GM19238 (cell line): ENCODE measurements at regions not wholly inside any gene's neighbourhood (a gene's known extent, or its start where the extent isn't known, plus 50 kb on each side); places are given as distances from the start of the nearest gene placed in this dataset.
A peak's percentile ranks its signal among the peaks of the same experiment; 100 is the strongest.
"Not testable (repeated sequence)": the region's sequence is repeated elsewhere in the genome, so short reads cannot be mapped to it uniquely, and the experiment has no call there.

Source experiments
- DNase-seq: peaks from one replicate; pipeline ENCODE4 v3.0.0; 2011; ENCODE audit warnings: low spot score; ENCODE audit not compliant: insufficient read length

- no peak for DNase-seq
These were observed 169.3 kb upstream of the BET1 start for GRCh38 chr7:94173436-94173835.

DNA sequence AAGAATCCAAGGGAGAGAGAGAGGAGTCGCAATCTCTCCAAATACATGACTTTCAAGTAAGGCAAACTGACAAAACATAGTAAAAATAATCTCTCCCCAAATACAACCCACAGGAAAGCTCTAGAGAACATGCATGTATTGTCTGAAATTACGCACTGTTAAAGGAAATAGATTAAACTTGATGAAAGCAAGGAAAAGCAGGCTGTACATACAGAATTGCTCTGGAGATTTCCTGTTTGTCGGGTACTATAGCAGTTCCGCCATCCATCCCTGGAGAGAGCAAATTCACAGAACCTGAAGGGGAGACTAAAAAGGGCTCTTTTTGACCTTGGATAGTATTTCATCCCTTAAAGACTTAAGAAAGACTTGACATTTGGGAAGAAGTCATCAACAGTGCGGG, 170.2 kb upstream of the BET1 start:
- DNase-seq: no peak

DNA sequence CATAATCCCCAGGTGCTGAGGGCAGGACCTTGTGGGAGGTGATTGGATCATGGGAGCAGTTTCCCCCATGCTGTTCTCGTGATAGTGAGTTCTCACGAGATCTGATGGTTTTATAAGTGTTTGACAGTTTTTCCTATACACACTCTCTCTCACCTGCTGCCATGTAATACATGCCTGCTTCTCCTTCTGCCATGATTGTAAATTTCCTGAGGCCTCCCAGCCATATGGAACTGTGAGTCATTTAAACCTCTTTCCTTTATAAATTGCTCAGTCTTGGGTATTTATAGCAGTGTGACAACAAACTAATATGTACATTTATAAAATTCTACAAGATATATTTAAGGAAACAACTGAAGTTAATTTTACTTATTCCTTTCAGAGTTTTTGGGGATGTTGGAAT, 170.8 kb upstream of the BET1 start:
- DNase-seq: no peak

- no peak for DNase-seq
These were observed 172.6 kb upstream of the BET1 start for GRCh38 chr7:94176694-94177200.

DNA sequence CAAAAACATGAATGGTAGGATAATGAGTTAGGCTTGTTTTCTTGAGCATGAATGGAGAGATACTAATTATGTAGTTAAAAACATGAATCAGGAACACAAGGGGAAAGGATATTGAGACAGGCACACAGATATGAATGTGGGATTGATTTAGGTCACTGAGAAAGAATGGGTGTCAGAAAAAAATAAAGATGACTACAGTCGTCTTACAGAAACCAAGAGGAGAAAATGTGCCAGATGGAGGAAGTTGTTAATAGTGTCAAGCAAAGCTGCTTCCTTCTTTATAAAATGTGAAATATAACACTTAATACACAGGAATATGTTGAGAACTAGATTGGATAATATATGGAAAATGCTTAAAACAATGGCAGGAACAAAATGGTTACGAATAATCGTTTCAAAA, 173.3 kb upstream of the BET1 start:
- no peak for DNase-seq

- DNase-seq: peak; percentile 10
These were observed 174.1 kb upstream of the BET1 start for GRCh38 chr7:94178230-94178629.

DNA sequence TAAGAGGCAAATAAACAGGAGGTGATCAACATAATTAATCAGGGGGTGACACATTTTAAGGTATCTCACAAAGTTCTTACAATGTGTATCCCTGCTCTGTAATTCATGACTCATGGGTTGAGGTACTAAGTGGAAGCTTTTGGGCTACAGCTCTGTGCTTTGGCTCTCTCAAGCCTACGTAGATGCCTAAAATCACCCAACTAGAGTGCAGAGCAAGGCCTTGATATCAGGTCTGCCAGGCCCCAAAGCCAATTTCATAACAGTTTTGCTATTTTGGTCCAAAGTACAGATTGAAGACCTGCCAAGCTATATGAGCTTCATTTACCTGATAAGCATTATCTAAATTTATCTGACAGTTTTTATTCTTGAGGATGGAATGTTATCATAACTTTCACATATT, 175.3 kb upstream of the BET1 start:
- no peak for DNase-seq

- no peak for DNase-seq
These were observed 177.9 kb upstream of the BET1 start for GRCh38 chr7:94182066-94182465.

DNA sequence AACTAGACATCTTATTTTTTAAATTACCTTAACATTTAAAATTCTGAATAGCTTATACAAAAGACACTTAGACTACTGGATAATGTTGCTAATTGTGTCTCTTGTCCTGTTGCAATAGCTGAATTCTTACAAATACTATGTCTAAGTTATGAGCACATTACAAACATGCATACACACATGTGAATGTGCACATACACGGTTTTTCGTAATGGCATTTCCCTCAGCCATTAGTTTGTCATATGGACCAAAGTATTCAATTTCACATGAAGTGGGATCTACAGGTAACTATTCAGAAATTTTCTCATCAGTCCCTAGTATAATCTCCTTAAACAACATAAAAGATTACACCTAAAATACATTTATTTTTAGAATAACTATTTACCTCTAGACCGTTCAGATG, 178.6 kb upstream of the BET1 start:
- DNase-seq: no peak

GRCh38 chr7:94183289-94183749, 179.2 kb upstream of the BET1 start:
- DNase-seq: no peak

- no peak for DNase-seq
These were observed 179.7 kb upstream of the BET1 start for GRCh38 chr7:94183891-94184290.

DNA sequence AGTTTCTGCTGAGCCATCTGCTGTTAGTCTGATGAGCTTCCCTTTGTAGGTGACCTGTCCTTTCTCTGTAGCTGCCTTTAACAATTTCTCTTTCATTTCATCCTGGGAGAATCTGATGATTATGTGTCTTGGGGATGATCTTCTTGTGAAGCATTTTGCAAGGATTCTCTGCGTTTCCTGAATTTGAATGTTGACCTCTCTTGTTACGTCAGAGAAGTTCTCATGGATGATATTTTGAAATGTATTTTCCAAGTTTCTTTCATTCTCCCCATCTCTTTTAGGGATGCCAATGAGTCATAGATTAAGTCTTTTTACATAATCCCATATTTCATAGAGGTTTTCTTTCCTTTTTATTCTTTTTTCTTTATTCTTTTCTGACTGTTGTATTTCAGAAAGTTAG, 184.2 kb upstream of the BET1 start:
- DNase-seq: no peak

DNA sequence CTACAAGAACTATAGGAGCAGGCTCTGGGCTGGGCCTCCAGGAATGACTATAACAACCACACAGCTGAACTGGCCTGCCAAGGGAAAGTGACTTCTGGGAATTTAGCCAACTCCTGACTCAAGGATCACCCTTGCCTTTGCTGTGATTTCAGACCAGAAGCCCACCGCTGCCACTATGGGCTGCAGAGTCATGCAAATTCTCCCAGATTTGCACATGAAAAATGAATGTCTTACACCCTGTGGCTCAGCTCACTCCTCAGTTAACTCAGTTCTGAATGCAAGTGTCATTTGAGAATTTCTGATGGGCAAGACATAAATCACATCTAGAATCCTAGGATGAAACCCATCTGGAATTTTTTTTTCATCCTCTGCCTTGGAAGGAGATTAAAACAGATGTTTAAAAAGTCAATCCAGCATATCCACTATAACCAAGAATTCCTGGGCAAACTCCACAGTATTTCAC, 186.5 kb upstream of the BET1 start:
- no peak for DNase-seq

DNA sequence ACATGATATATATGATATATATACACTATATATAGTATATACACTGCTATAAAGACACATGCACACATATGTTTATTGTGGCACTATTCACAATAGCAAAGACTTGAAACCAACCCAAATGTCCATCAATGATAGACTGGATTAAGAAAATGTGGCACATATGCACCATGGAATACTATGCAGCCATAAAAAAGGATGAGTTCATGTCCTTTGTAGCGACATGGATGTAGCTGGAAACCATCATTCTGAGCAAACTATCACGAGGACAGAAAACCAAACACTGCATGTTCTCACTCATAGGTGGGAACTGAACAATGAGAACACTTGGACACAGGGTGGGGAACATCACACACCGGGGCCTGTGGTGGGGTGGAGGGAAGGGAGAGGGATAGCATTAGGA, 190.3 kb upstream of the BET1 start:
- not testable (repeated sequence) for DNase-seq

- no peak for DNase-seq
These were observed 191.0 kb upstream of the BET1 start for GRCh38 chr7:94195201-94195600.

DNA sequence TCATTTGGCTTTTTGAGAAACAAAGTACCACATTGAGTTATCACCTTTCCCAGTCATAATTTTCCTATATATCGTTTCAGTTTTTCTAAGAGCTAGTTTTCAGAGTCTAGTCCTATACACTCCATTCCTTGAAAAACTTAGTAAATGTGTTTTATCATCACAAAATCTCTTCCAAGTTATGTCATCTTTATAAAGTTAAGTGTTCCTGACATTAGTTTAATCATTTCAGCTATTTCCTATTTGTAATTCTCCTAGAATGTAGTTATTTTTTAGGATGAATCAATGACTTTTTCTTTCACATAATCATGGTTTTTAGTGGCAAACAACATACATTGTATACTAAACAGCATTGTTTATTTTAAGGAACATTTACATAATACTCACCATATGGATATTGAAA, 191.7 kb upstream of the BET1 start:
- no peak for DNase-seq

GRCh38 chr7:94205529-94205928, 189.2 kb upstream of the COL1A2 start:
- DNase-seq: no peak

- no peak for DNase-seq
These were observed 188.4 kb upstream of the COL1A2 start for GRCh38 chr7:94206295-94206694.

GRCh38 chr7:94212160-94212559, 182.5 kb upstream of the COL1A2 start:
- DNase-seq: no peak

GRCh38 chr7:94216944-94217461, 177.7 kb upstream of the COL1A2 start:
- no peak for DNase-seq

DNA sequence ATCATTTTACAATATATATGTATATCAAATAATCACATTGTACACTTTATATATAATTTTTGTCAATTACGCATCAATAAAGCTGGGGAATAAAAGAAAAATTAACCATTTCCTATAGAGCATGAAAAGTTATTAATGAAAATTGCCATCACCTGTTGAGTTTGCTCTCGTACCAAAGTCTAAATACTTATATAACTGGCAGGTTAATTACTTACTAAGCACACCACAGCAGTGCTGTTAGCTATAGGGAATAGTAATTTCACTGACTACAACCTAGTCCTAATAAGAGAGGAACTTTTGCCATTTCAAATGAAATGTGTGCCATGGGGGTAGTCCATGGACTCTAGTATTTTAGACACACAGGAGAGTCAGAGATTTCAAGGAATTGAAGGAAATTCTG, 176.9 kb upstream of the COL1A2 start:
- DNase-seq: no peak

DNA sequence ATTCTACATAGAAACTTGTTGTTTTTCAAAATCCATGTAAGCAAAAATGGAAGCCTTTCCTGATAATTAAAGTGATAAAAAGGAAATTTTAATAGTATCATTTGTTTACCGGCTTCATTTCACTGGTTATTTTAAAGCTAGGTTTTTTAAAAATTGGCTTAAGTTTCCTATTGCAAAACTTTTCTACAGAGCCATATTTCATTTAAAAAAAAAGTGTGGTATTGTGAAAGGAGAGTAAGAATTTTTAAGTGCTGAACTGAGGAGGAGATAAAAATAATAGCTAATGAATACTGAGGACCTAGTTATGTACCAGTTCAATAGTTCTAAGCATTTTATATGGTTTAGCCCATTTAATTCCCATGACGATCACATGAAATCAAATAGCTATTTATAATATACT, 172.2 kb upstream of the COL1A2 start:
- no peak for DNase-seq

GRCh38 chr7:94223375-94224084, 171.2 kb upstream of the COL1A2 start:
- no peak for DNase-seq
